C4-2B (cell line): ENCODE measurements at regions not wholly inside any gene's neighbourhood (a gene's known extent, or its start where the extent isn't known, plus 50 kb on each side); places are given as distances from the start of the nearest gene placed in this dataset.

Source experiments
- H3K27ac ChIP-seq: fragments of 450-650 bp; 2 replicates; pipeline ENCODE4 v1.5.1; 2017
- CTCF ChIP-seq: fragments of 450-650 bp; conservative IDR thresholded peaks from 2 replicates; pipeline ENCODE4 v1.5.1; 2017; ENCODE audit warnings: mild to moderate bottlenecking
- ZFX ChIP-seq: fragments of 450-650 bp; IDR thresholded peaks from 2 replicates; pipeline ENCODE4 v1.6.1; 2017

GRCh38 chr1:55364216-55364615 lies 149.1 kb upstream of the USP24 start:
- no peak overlapping the region for H3K27ac ChIP-seq
- TF ChIP-seq CTCF (no peak), ZFX (no peak)

GRCh38 chr1:55363268-55363667 lies 148.1 kb upstream of the USP24 start:
- TF ChIP-seq ZFX (no peak), CTCF (no peak)
- no peak overlapping the region for H3K27ac ChIP-seq

GRCh38 chr1:55362558-55362957 lies 147.4 kb upstream of the USP24 start:
- H3K27ac ChIP-seq = no peak overlapping the region
- TF ChIP-seq ZFX = no peak
- no peak for TF ChIP-seq CTCF

GRCh38 chr1:55359611-55360010 lies 144.4 kb upstream of the USP24 start:
- TF ChIP-seq CTCF = no peak
- TF ChIP-seq ZFX = no peak
- H3K27ac ChIP-seq = no peak overlapping the region

- TF ChIP-seq ZFX (no peak), CTCF (no peak)
- no peak overlapping the region for H3K27ac ChIP-seq
These were observed 143.4 kb upstream of the USP24 start for GRCh38 chr1:55358581-55358980.

- TF ChIP-seq CTCF (no peak), ZFX (no peak)
These were observed 140.4 kb upstream of the USP24 start for GRCh38 chr1:55355549-55355948.

GRCh38 chr1:55353707-55354620 lies 138.8 kb upstream of the USP24 start:
- TF ChIP-seq ZFX (no peak), CTCF (no peak)
- H3K27ac ChIP-seq = no peak overlapping the region

More at GRCh38 chr1:55355549-55355948, 140.4 kb upstream of the USP24 start:
- no peak overlapping the region for H3K27ac ChIP-seq
